GM12892 (cell line): ENCODE measurements at regions not wholly inside any gene's neighbourhood (a gene's known extent, or its start where the extent isn't known, plus 50 kb on each side); places are given as distances from the start of the nearest gene placed in this dataset.

Experiments used
- POLR2A ChIP-seq: IDR thresholded peaks from 2 replicates; pipeline ENCODE4 v1.6.1; 2011; ENCODE audit warnings: low read depth, low read length, control low read depth
- POLR2AphosphoS5 ChIP-seq: IDR thresholded peaks from 2 replicates; pipeline ENCODE4 v1.6.1; 2011; ENCODE audit warnings: low read depth, low read length, control low read depth

GRCh38 chr5:166062094-166062493 lies 2229.4 kb upstream of the WWC1 start:
- no peak for TF ChIP-seq POLR2A
- no peak for TF ChIP-seq POLR2AphosphoS5
